Heart right ventricle (tissue), 16 donors: ENCODE measurements at regions not wholly inside any gene's neighbourhood (a gene's known extent, or its start where the extent isn't known, plus 50 kb on each side); places are given as distances from the start of the nearest gene placed in this dataset.
A peak's percentile ranks its signal among the peaks of the same experiment; 100 is the strongest.

Experiments
- ATAC-seq, 8 donors: fragments of 200-7000 bp; cut with Tn5 transposase; one replicate each; pipeline ENCODE4 v1.9.1; 2020; ENCODE audit warnings: mild to moderate bottlenecking in 8 of 8, moderate library complexity in 8 of 8, moderate number of reproducible peaks in 1 of 8
- DNase-seq, 2 donors: peaks; one replicate each; pipeline ENCODE4 v3.0.0-alpha.2; 2020
- H3K27ac ChIP-seq, 10 donors: fragments of 200-600 bp; sonication (generic) in 2 of 10; one replicate each; pipeline versions ENCODE4 v1.5.0 to v1.8.0; 2020 to 2022; ENCODE audit warnings: mild to moderate bottlenecking in 3 of 10
- H3K27me3 ChIP-seq, 7 donors: fragments of 200-600 bp; one replicate each; pipeline ENCODE4 v1.8.0; 2021 to 2022; ENCODE audit warnings: mild to moderate bottlenecking in 2 of 7
- H3K36me3 ChIP-seq, 9 donors: fragments of 200-600 bp; sonication (generic) in 1 of 9; one replicate each; pipeline versions ENCODE4 v1.5.0 to v1.8.0; 2020 to 2022; ENCODE audit warnings: mild to moderate bottlenecking in 2 of 9
- H3K4me1 ChIP-seq, 9 donors: fragments of 200-600 bp; sonication (generic) in 1 of 9; one replicate each; pipeline versions ENCODE4 v1.5.0 to v1.8.0; 2020 to 2022; ENCODE audit warnings: mild to moderate bottlenecking in 4 of 9
- H3K4me3 ChIP-seq, 10 donors: fragments of 200-600 bp; sonication (generic) in 2 of 10; one replicate each; pipeline versions ENCODE4 v1.5.0 to v1.8.0; 2020 to 2022; ENCODE audit warnings: mild to moderate bottlenecking in 7 of 10, moderate library complexity in 2 of 10
- H3K9me3 ChIP-seq, 11 donors: fragments of 200-600 bp in 10 of 11; sonication (generic) in 2 of 11; one replicate each; pipeline versions ENCODE4 v1.5.0 to v1.8.0; 2013 to 2022; ENCODE audit warnings: mild to moderate bottlenecking in 2 of 11, control low read depth in 1 of 11, moderate library complexity in 1 of 11
- WGBS, 2 donors: extraction: QIAGEN DNeasy Blood & Tissue Kit; methylation state at CpG; one replicate each; pipeline ENCODE4 v1.1.7; 2013; ENCODE audit warnings: inconsistent platforms in 1 of 2; 5-methylcytosine and 5-hydroxymethylcytosine counted together
- intact Hi-C, 10 donors: fragments of 100-400 bp; cut with DNase I; formaldehyde crosslinking; loops; one replicate each; pipeline versions ENCODE4 v1.11.1 to v1.14.2; 2022
- TF ChIP-seq, protein P1 (sequence below), 9 donors: fragments of 200-600 bp; sonication (generic) in 2 of 9; IDR thresholded peaks; one replicate each; pipeline versions ENCODE4 v1.5.0 to v1.8.0; 2021 to 2022; ENCODE audit warnings: antibody characterized with exemption in 9 of 9, mild to moderate bottlenecking in 5 of 9, moderate library complexity in 1 of 9
- donor health status: Arrhythmogenic right ventricular cardiomyopathy.
- donor health status: ischemic (EF 13 %, LVEDD 7.1; RV severe dilation, severe dysfunction).
- donor health status: healthy with polysubstance abuse.
- donor health status: DM: no; HTN: yes; CAD: no.
- donor health status: DM: no; HTN: no; CAD: no.
- donor health status: ischemic (EF 25% LVEDD 6.9; RV normal size, moderate dysfunction).
- donor health status: ischemic (EF 25% LVEDD 5.7; RV mildly dilated, moderate dysfunction).
- donor health status: healthy.
- donor health status: DM: yes; HTN: yes; CAD: no.
- donor health status: Ischemic cardiomyopathy.
- donor health status: ischemic (EF 35%, LVEDD 5.7; RV mildly dilated, moderate dysfunction).
- donor health status: nonischemic (EF 11% LVEDD 7.7; RV severe dilation, severe dysfunction).
- donor health status: DM: yes; HTN: yes; CAD: no.
- donor health status: PGD.
- donor health status: ischemic (EF 29% LVEDD 5.4; RV normal size, mild dysfunction).
- donor health status: nonischemic (EF 23%, LVEDD 6.1; RV moderate dilation, normal function).

DNA sequence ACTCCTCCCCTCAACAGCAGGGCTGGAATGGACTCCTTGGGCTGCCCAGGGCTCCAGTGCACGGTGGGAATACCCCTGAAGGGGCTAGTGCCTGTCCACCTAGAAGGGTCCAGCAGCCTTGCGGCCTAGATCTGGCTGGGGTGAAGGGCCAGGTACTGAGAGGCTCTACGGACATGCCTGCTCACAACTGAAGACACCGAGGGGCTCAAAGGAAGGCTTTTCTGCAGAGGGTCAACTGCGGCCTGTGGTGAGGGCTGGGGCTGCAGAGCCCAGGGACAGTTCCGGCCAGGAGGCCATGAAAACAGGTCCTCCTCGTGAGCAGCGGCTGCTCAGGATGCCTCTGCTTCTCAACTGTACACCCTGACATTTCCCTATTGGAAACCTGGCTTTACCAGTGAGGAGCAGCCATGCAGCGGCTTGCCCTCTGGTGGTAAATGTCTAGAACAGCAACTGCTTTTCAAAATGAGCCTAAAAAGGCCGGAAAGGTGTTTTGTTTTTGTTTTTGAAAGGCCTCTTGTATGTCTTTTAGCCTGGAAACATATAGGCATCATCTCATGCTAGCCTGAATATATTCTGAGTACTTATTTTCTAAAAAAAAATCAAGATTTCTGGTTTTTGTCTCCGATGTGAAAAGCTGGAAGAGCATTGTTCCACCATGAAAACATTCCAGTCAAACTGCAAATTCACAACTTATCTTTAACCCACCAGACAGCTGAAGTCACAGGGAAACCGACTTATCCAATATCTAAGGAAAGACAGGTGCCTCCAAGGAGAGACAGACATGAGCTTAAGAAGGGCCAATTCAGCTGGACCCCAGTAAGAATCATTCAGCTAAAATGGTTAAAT lies 163.4 kb downstream of the KLF13 start:
- peak in 1 of 2 donors; percentile 38 for DNase-seq
- peaks cover 0 to 2% (median 0%) of the 10 kb centered on the region in 7 donors for H3K27me3 ChIP-seq
- no peak overlapping the region for H3K4me3 ChIP-seq
- H3K4me1 ChIP-seq = peaks cover 0 to 26% (median 18%) of the 10 kb centered on the region in 9 donors
- H3K27ac ChIP-seq = no peak overlapping the region
- TF ChIP-seq, protein P1, sequence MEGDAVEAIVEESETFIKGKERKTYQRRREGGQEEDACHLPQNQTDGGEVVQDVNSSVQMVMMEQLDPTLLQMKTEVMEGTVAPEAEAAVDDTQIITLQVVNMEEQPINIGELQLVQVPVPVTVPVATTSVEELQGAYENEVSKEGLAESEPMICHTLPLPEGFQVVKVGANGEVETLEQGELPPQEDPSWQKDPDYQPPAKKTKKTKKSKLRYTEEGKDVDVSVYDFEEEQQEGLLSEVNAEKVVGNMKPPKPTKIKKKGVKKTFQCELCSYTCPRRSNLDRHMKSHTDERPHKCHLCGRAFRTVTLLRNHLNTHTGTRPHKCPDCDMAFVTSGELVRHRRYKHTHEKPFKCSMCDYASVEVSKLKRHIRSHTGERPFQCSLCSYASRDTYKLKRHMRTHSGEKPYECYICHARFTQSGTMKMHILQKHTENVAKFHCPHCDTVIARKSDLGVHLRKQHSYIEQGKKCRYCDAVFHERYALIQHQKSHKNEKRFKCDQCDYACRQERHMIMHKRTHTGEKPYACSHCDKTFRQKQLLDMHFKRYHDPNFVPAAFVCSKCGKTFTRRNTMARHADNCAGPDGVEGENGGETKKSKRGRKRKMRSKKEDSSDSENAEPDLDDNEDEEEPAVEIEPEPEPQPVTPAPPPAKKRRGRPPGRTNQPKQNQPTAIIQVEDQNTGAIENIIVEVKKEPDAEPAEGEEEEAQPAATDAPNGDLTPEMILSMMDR (IDR thresholded peaks at IDR 0.05) = peak; percentile 80 to 99 (median 90)
- peaks cover 0 to 33% (median 11%) of the 10 kb centered on the region in 11 donors for H3K9me3 ChIP-seq
- WGBS, 2 donors = 39 to 42% methylated on average over 12 of the region's 12 CpGs
- ATAC-seq = peak; percentile 45 to 81 (median 64)
- intact Hi-C loops = loop anchor here (2.0 to 10.0 kb wide), 20 partner anchors 48 to 825 kb away; partner anchors contain the start of genes KLF13 (in 3 of the 10) and OTUD7A (in 1 of the 10)
- H3K36me3 ChIP-seq = no peaks in the 10 kb centered on the region

DNA sequence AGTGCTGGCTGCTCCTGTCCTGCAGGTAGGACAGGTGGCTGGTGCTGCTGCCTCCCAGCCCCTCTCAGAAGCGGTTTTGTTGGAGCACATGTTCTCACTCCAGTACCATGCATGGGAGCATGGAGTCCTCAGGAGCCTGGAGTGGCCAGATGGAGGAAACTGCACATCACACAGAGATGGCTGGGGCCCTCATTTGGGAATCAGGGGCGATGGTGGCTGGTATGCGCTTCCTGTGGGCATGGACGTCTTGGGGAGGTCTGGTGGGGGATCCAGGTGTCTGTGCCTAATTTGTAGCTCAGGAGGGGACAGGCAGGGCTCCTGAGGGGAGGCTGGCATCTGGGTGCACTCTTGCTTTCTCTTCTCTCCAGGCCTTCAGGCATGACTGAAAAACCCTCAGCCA lies 168.2 kb downstream of the KLF13 start:
- no peak overlapping the region for H3K27ac ChIP-seq
- H3K4me1 ChIP-seq = peaks cover 0 to 12% (median 5%) of the 10 kb centered on the region in 9 donors
- no peak for DNase-seq
- no peak for ATAC-seq
- peaks cover 0 to 33% (median 11%) of the 10 kb centered on the region in 11 donors for H3K9me3 ChIP-seq
- no peaks in the 10 kb centered on the region for H3K27me3 ChIP-seq
- no peaks in the 10 kb centered on the region for H3K36me3 ChIP-seq
- TF ChIP-seq, protein P1 (IDR thresholded peaks at IDR 0.05) = no peak
- no peak overlapping the region for H3K4me3 ChIP-seq
- intact Hi-C loops = loop anchor here in 4 of 10 donors (5.0 to 10.0 kb wide), 3 partner anchors 60 to 830 kb away; partner anchors contain the start of gene OTUD7A (in 1 of the 4)
- WGBS, 2 donors = 81 to 90% methylated on average over 4 of the region's 4 CpGs

DNA sequence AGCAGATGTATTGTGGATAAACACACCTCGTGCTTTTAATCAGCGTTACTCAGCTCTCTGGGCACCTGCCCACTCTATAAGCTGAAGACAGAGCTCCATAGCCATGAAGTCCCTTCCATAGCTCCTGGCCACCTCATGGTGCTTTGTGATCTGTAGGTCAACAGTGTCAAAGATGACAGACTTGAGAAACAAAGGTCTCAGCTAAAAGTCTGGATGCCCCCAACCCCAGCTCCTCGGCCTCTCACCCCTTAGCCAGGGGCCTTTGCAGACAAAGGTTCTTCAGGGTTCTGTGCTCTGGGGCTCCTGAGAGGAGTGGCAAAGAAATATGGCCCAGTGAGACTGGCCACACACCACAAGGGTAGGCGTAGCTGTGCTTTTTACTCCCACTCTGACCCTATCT lies 168.6 kb downstream of the KLF13 start:
- DNase-seq (no peak), ATAC-seq (no peak)
- intact Hi-C loops = loop anchor here in 3 of 10 donors (10.0 kb wide), 2 partner anchors 60 to 830 kb away; no protein-coding TSS in a partner anchor
- no peak overlapping the region for H3K4me3 ChIP-seq
- TF ChIP-seq, protein P1 (IDR thresholded peaks at IDR 0.05) = no peak
- peaks cover 0 to 33% (median 11%) of the 10 kb centered on the region in 11 donors for H3K9me3 ChIP-seq
- H3K27me3 ChIP-seq = no peaks in the 10 kb centered on the region
- H3K27ac ChIP-seq = no peak overlapping the region
- peaks cover 0 to 12% (median 5%) of the 10 kb centered on the region in 9 donors for H3K4me1 ChIP-seq
- WGBS, 2 donors = 89 to 90% methylated on average over 4 of the region's 4 CpGs
- H3K36me3 ChIP-seq = no peaks in the 10 kb centered on the region

DNA sequence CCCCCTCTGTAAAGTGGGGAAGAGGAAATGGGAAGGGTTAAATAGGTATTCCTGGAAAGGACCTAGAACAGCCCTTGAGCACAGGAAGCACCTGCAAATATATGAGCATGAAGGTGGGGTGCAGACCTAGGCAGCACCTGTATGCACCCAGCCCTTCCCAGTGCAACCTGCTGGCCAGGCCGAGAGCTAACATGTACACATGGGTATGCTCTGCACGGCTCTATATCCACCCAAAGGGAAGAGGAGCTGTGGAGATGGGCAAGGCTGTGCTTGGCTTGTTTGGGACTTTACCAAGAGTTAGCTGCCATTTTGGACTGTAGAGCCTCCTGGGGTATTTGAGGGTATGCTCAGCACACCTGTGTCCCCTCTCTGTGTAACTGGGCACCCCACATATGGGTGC lies 171.2 kb downstream of the KLF13 start:
- ATAC-seq (no peak), DNase-seq (no peak)
- intact Hi-C loops = loop anchor here in 3 of 10 donors (10.0 kb wide), 2 partner anchors 57 to 833 kb away; no protein-coding TSS in a partner anchor
- no peak overlapping the region for H3K4me3 ChIP-seq
- no peak overlapping the region for H3K27ac ChIP-seq
- peaks cover 0 to 13% (median 0%) of the 10 kb centered on the region in 11 donors for H3K9me3 ChIP-seq
- TF ChIP-seq, protein P1 (IDR thresholded peaks at IDR 0.05) = no peak
- peaks cover 0 to 20% (median 15%) of the 10 kb centered on the region in 9 donors for H3K4me1 ChIP-seq
- 91 to 97% methylated on average over 2 of the region's 2 CpGs for WGBS, 2 donors
- no peaks in the 10 kb centered on the region for H3K36me3 ChIP-seq
- H3K27me3 ChIP-seq = no peaks in the 10 kb centered on the region
